Right lobe of liver (tissue), 6 donors: ENCODE measurements at regions not wholly inside any gene's neighbourhood (a gene's known extent, or its start where the extent isn't known, plus 50 kb on each side); places are given as distances from the start of the nearest gene placed in this dataset.

ENCODE experiments used
- ATAC-seq, 4 donors: fragments of 200-7000 bp; cut with Tn5 transposase; one replicate each; pipeline ENCODE4 v1.9.1; 2020; ENCODE audit warnings: mild to moderate bottlenecking in 4 of 4, moderate library complexity in 4 of 4
- DNase-seq, 3 donors: peaks; one replicate each; pipeline ENCODE4 v3.0.0-alpha.2; 2020
- H3K27ac ChIP-seq, 3 donors: fragments of 200-600 bp; one replicate each; pipeline ENCODE4 v1.8.0; 2022
- H3K27me3 ChIP-seq, 2 donors: fragments of 200-600 bp; one replicate each; pipeline ENCODE4 v1.8.0; 2022
- H3K36me3 ChIP-seq, 4 donors: fragments of 200-600 bp; sonication (generic) in 1 of 4; one replicate each; pipeline versions ENCODE4 v1.5.1 to v1.8.0; 2017 to 2022; ENCODE audit warnings: control low read depth in 1 of 4
- H3K4me1 ChIP-seq, 4 donors: fragments of 200-600 bp; sonication (generic) in 1 of 4; one replicate each; pipeline versions ENCODE4 v1.5.1 to v1.8.0; 2017 to 2022; ENCODE audit warnings: control low read depth in 1 of 4
- H3K4me3 ChIP-seq, 3 donors: fragments of 200-600 bp; one replicate each; pipeline ENCODE4 v1.8.0; 2022
- H3K9me3 ChIP-seq, 4 donors: fragments of 200-600 bp; sonication (generic) in 1 of 4; one replicate each; pipeline versions ENCODE4 v1.5.1 to v1.8.0; 2017 to 2022; ENCODE audit warnings: control low read depth in 1 of 4
- POLR2A ChIP-seq: fragments of 450-650 bp; IDR thresholded peaks from one replicate; pipeline ENCODE4 v1.6.1; 2017; ENCODE audit warnings: antibody characterized with exemption, mild to moderate bottlenecking
- WGBS: methylation state at CpG from one replicate; pipeline ENCODE4 v1.1.6; 2018; ENCODE audit warnings: low coverage, low lambda C conversion rate; ENCODE audit not compliant: insufficient coverage; ENCODE audit errors: missing lambda C conversion rate; 5-methylcytosine and 5-hydroxymethylcytosine counted together
- intact Hi-C, 2 donors: fragments of 100-400 bp; cut with DNase I; formaldehyde crosslinking; loops; one replicate each; pipeline versions ENCODE4 v1.11.2 to v1.14.1; 2022
- TF ChIP-seq, protein P1 (sequence below), 4 donors: fragments of 200-600 bp in 3 of 4; fragments of 450-650 bp in 1 of 4; IDR thresholded peaks; one replicate each; pipeline versions ENCODE4 v1.5.1 to v1.8.0; 2016 to 2022; ENCODE audit warnings: antibody characterized with exemption in 4 of 4, mild to moderate bottlenecking in 2 of 4
- donor health status: DM: no; HTN: yes; CAD: no.
- donor health status: DM: no; HTN: no; CAD: no.
- donor health status: DM: no; HTN: no; CAD: no.
- donor health status: DM: no; HTN: yes; CAD: no.
- donor health status: DM: no; HTN: yes; CAD: no.

DNA sequence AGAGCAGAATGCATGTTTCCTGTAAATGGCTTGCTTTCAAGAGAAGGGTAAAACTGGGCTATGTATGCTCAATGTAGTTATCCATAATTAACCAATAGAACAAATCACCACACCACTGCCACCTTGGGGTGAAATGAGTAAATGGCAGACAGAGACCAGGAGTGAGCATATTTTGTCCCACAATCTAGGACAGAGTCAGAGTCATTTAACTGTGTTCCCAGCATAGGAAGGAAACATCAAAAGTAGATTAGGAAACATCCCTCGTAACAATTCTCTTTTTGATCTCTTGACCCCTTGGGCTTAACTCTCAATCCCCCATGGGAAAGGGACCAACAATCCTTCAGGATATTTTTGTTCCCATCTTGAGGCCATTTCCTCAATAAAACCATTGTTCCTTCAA is 224.8 kb downstream of the NHLRC3 start:
- intact Hi-C loops, result no loop called here
- Histone ChIP-seq H3K4me3 (no peak overlapping the region), H3K9me3 (no peaks in the 10 kb centered on the region), H3K27ac (no peak overlapping the region), H3K36me3 (no peaks in the 10 kb centered on the region), H3K4me1 (no peaks in the 10 kb centered on the region), H3K27me3 (no peaks in the 10 kb centered on the region)
- peak; percentile 95 to 99 (median 96) for ATAC-seq
- peak in 2 of 3 donors; percentile 23 to 54 for DNase-seq
- no peak for TF ChIP-seq POLR2A
- TF ChIP-seq, protein P1, sequence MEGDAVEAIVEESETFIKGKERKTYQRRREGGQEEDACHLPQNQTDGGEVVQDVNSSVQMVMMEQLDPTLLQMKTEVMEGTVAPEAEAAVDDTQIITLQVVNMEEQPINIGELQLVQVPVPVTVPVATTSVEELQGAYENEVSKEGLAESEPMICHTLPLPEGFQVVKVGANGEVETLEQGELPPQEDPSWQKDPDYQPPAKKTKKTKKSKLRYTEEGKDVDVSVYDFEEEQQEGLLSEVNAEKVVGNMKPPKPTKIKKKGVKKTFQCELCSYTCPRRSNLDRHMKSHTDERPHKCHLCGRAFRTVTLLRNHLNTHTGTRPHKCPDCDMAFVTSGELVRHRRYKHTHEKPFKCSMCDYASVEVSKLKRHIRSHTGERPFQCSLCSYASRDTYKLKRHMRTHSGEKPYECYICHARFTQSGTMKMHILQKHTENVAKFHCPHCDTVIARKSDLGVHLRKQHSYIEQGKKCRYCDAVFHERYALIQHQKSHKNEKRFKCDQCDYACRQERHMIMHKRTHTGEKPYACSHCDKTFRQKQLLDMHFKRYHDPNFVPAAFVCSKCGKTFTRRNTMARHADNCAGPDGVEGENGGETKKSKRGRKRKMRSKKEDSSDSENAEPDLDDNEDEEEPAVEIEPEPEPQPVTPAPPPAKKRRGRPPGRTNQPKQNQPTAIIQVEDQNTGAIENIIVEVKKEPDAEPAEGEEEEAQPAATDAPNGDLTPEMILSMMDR (IDR thresholded peaks at IDR 0.05), result peak; percentile 63 to 72 (median 69)
- WGBS, result 0% methylated on average over 1 of the region's 1 CpG

DNA sequence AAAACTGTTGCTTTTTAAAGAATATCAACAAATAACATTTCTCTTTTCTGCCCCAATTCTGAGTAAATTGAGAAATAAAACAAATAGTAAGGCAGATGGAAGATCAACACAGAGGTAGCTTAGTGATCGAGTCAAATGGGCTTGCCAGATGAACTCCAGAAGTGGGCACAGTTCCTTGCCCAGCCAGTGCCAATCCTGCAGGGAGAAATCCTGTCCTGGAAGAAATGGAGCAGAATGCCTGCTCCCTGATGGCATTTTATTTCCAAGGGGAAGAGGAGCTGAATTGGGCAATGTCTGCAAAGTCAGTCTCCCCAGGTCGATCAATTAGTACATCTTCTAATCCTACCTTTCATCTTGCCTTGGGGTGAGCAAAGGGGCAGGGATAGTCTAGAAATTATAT is 225.3 kb downstream of the NHLRC3 start:
- intact Hi-C loops, result no loop called here
- Histone ChIP-seq H3K4me3 (no peak overlapping the region), H3K4me1 (no peaks in the 10 kb centered on the region), H3K27me3 (no peaks in the 10 kb centered on the region), H3K36me3 (no peaks in the 10 kb centered on the region), H3K27ac (no peak overlapping the region), H3K9me3 (no peaks in the 10 kb centered on the region)
- DNase-seq (no peak), ATAC-seq (no peak)
- TF ChIP-seq, protein P1 (IDR thresholded peaks at IDR 0.05), result no peak
- no peak for TF ChIP-seq POLR2A
- 24% methylated on average over 1 of the region's 2 CpGs for WGBS

DNA sequence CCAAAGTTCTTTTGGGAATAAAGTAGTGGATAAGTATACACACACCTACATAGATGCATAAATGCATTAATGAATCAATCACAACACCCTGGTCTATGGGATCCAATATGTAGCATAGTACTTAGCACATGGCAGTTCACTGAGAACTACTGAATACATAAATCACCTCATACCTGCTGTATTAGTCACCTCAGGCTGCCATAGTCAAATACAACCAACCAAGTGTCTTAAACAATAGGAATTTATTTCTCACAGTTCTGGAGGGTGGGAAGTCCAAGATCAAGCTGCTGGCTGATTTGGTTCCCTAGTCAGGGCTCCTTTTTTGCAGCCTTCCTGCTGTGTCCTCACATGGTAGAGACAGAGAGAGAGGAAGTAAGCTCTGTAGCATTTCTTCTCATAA is 228.2 kb downstream of the NHLRC3 start:
- no peaks in the 10 kb centered on the region for H3K36me3 ChIP-seq
- TF ChIP-seq, protein P1 (IDR thresholded peaks at IDR 0.05), result no peak
- TF ChIP-seq POLR2A, result no peak
- DNase-seq (no peak), ATAC-seq (no peak)
- H3K27me3 ChIP-seq, result no peaks in the 10 kb centered on the region
- H3K27ac ChIP-seq, result no peak overlapping the region
- H3K4me1 ChIP-seq, result no peaks in the 10 kb centered on the region
- no peak overlapping the region for H3K4me3 ChIP-seq
- intact Hi-C loops, result no loop called here
- no peaks in the 10 kb centered on the region for H3K9me3 ChIP-seq

DNA sequence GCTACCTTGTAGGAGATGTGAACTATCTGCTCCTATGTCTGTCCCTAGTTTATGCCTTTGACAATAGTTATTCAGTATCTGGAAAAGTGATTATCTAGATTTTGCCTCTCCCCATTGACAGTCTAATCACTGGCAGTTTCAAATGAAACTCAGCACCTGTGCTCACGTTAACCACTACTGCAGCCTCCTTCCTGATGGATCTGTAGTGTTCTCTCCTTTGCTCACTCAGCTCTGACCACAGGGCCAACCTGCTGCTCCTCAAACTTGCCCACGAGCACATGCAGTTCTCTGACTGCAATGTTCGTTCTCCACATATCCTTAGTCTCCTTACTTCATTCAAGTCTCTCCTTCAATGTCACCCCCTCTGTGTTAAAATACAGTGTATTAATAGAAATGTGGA is 230.1 kb downstream of the NHLRC3 start:
- no peaks in the 10 kb centered on the region for H3K27me3 ChIP-seq
- no peak overlapping the region for H3K27ac ChIP-seq
- intact Hi-C loops, result no loop called here
- H3K4me3 ChIP-seq, result no peak overlapping the region
- TF ChIP-seq, protein P1 (IDR thresholded peaks at IDR 0.05), result no peak
- H3K4me1 ChIP-seq, result no peaks in the 10 kb centered on the region
- DNase-seq, result no peak
- H3K36me3 ChIP-seq, result no peaks in the 10 kb centered on the region
- 64% methylated on average over 3 of the region's 3 CpGs for WGBS
- no peaks in the 10 kb centered on the region for H3K9me3 ChIP-seq
- no peak for ATAC-seq

DNA sequence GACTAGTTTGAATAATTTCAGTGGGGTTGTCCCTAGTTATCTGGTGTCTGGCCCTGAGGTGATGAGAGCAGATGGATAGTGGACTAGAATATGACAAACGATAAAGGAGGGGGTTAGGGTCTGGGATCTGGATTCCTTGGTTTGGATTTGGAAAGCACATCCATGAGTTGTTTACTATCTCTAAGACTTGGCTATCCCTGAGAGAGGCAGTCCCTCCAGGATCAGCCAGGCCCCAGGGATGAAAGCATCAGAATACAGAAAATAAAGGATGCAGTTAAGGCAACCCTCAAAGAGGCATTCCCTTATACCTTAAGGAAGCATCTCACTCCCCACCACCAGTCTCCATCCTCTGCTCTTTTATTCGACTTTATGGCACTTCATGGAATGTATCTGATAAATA is 230.7 kb downstream of the NHLRC3 start:
- H3K9me3 ChIP-seq, result no peaks in the 10 kb centered on the region
- H3K27me3 ChIP-seq, result no peaks in the 10 kb centered on the region
- no peak for DNase-seq
- H3K4me3 ChIP-seq, result no peak overlapping the region
- no peak for TF ChIP-seq POLR2A
- TF ChIP-seq, protein P1 (IDR thresholded peaks at IDR 0.05), result no peak
- no peak overlapping the region for H3K27ac ChIP-seq
- H3K36me3 ChIP-seq, result no peaks in the 10 kb centered on the region
- no peaks in the 10 kb centered on the region for H3K4me1 ChIP-seq
- 52% methylated on average over 2 of the region's 2 CpGs for WGBS
- intact Hi-C loops, result no loop called here
- ATAC-seq, result no peak
